IPS-11a (cell line): ENCODE measurements at regions not wholly inside any gene's neighbourhood (a gene's known extent, or its start where the extent isn't known, plus 50 kb on each side); places are given as distances from the start of the nearest gene placed in this dataset.

ENCODE experiments used
- H3K4me3 ChIP-seq: one replicate; pipeline ENCODE4 v1.5.1; 2013; ENCODE audit warnings: low read depth, low read length, control low read depth

DNA sequence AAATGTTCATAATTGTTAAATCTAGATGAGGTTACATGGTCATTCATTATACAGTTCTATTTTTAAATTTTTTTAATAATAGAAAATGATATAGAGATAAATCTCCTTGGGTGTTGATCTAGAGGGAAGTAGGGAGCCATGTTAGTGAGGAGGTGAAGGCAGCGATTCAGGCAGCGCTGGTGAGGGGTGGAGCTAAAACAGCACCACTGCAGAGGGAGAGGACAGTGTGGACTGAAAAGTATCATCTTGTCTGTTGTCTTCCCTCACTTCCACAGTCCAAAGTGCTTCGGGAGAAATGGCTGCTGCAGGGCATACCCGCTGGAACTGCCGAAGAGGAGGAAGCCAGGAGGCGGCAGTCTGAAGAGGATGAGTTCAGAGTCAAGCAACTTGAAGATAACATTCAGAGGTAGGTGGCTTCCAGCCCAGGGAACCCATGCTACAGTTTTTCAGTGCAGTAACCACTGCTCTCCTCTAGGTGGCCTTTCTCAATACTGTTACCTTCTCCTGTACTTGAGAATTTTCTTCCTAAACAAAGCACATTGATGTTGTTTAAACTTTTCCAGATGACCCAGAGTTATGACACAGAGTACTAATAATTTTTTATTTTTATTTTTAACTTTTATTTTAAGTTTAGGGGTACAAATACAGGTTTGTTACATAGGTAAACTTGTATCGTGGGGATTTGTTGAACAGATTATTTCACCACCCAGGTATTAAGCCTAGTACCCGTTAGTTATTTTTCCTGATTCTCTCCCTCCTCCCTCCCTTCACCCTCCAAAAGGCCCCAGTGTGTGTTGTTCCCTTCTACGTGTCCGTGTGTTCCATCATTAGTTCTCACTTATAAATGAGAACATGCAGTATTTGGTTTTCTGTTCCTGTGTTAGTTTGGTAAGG is 100.5 kb downstream of the PALM2AKAP2 start:
- H3K4me3 ChIP-seq: no peak overlapping the region

DNA sequence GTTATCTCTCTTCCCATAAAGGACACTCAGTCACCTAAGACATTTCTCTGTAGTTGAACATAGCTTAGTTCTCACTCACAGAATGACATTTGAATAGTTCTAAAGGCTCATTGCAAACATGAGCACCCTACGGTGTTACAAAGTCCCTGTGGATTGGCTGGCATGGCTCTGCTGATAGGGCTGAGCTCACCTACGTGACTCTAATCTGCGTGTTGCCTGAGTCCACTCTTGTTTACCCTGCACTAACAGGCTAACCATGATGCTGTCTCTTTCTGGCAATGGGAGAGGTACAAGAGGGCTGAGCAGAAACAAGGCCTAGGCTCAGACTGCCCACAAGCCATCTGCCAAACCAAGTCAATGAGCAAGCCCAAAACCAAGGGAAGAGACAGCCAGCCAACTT is 103.6 kb downstream of the PALM2AKAP2 start:
- H3K4me3 ChIP-seq: no peak overlapping the region

GRCh38 chr9:109886041-109886440 is 106.0 kb downstream of the PALM2AKAP2 start:
- H3K4me3 ChIP-seq: no peak overlapping the region

DNA sequence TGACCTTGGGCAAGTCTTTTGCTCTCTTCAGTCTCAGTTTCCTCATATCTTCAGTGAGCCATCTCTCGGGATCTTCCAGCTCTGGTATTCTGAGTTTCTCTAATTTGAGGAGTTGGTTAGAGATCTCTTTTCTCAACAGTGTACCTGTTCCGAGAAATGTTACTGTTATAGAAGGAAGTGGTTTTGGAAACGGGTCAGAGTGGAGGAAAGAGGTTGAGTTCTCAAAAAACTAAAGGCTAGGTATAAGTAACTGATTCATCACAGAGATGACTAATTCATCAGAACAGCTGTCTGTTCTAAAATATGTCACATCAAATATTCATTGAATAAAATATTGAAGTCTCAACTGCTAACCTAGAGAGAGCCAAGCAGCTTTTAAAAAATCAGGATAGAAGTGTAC is 106.6 kb downstream of the PALM2AKAP2 start:
- H3K4me3 ChIP-seq: no peak overlapping the region

DNA sequence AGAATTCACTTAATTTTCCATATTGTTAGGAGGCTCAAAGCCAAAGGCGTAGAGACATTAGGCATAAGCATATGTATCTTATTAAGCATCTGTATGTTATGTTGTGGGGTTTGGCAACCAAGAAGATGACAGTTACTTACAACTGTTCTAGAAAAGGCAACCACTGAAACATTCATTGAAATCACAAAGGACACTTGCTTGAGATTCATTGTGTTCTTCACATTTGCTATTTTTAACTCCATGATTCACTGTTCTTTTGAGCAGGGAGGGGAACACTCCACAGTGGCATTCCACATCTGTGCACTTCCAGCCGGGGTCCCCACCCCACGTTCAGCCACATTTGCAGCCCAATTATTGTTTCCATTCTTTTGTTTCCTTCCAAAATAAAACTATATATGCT is 107.1 kb downstream of the PALM2AKAP2 start:
- H3K4me3 ChIP-seq: no peak overlapping the region

DNA sequence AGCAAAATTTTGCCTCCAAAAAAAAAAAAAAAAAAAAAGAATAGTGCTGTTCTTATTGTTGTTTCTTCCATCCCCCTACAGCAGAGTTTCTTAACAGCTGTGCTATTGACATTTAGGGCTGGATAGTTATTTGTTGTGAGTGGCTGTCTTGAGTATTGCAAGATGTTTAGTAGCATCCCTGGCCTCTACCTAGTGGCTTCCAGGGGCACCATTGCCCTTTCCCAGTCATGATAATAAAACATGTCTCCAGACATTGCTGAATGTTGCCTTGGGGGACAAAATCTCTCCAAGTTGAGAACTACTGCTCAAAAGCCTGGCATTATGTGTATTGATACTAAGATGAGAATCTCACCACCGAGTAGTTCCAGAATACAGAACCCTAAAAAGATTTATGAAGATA is 108.7 kb downstream of the PALM2AKAP2 start:
- no peak overlapping the region for H3K4me3 ChIP-seq

GRCh38 chr9:109889456-109889855 is 109.5 kb downstream of the PALM2AKAP2 start:
- H3K4me3 ChIP-seq: no peak overlapping the region

GRCh38 chr9:109893241-109893640 is 113.2 kb downstream of the PALM2AKAP2 start:
- no peak overlapping the region for H3K4me3 ChIP-seq

GRCh38 chr9:109894473-109894872 is 114.5 kb downstream of the PALM2AKAP2 start:
- H3K4me3 ChIP-seq: no peak overlapping the region

DNA sequence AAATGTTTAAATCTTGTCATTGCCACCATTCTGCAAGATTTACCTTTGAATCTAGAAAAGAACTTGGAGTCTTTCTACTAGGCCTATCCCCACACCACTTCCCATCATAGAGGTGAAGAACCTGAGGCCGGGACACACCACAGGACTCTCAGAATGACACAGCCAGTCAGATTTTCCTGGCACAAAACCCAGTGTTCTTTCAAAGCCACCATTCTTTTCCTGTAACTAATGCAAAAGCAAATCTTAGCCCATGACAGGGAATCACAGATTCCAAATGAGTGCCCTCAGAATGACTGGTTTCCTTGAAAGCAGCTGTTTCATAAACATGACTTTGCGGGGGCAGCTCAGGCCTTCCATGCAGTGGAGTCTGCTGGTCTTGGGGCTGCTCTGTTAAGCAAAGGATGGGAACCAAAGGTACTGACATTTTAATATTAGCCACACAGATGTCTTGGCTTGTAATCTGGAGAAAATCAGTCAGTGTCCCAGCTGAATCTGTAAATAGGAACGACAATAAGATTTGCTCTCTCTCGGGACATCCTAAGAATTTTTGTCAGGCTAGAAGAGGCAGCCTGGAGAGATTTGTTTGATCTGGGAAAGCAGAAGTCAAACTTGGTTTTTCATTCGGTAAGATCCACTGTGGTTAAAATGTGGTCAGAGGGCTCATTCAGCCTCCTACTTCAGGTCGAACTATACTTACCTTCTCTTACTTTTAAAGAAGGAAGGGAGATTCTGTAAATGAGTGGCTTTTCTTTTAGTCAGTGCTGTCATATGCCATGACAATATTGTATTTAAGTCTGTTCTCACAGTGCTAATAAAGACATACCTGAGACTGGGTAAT is 115.1 kb downstream of the PALM2AKAP2 start:
- no peak overlapping the region for H3K4me3 ChIP-seq

DNA sequence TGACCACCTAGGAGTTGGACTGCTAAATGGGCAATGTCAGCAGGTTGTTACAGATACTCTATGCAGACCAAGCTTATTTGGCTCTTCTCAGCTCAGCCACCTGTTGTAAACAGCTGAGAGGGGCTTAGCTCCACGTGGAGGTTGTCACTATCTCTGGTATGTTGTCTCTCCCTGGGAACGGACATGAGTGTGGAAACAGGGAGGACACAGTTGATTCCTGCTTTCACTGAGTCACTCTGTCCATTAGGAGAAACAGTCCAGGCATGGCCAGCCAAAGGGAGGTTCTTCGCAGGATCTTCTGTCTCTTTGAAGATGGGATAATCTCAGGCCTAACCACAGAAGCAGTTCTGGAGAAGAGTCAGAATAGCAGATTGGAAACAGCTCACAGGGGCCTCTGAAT is 121.2 kb downstream of the PALM2AKAP2 start:
- H3K4me3 ChIP-seq: no peak overlapping the region

- no peak overlapping the region for H3K4me3 ChIP-seq
These were observed 123.6 kb downstream of the PALM2AKAP2 start for GRCh38 chr9:109903515-109904138.

GRCh38 chr9:109904666-109905065 is 124.7 kb downstream of the PALM2AKAP2 start:
- H3K4me3 ChIP-seq: no peak overlapping the region

DNA sequence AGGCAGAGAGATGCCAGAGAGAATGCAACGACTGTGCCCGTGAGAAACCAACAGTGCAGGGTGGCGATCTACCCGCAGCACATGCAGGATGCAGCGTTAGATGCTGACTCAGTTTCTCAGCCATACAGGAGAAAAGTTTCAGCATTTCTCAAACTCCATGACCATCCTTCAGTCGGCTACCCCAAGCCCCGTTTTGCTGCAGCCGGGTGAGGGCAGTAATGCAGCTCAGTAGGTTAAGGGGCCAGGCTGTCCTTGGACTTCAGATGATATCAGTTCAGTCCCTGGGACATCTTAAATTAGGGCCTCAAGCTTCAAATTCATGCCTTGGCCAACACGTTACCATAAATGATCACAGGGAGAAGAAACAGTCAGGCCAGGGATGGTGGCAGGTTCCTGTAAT is 125.5 kb downstream of the PALM2AKAP2 start:
- H3K4me3 ChIP-seq: no peak overlapping the region

- H3K4me3 ChIP-seq: no peak overlapping the region
These were observed 126.9 kb downstream of the PALM2AKAP2 start for GRCh38 chr9:109906766-109907382.

DNA sequence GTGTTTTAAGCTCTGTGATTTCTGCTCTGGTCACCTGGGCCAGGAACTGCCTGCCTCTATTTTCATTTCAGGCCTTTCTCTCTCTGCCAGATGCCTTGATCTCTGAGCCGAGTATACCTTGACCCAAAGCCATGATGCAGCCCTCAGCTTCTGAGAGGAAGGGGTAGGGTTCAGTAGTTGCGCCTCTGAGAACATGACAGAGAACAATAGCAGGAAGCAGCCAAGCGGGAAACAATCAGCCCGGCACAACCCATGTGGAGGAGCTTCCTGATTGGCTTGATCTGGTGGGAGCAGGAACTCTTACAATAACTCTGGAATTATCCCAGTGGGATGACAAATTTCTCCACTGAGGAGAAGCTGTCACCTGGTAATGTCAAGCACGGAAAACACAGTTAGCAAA is 127.4 kb downstream of the PALM2AKAP2 start:
- no peak overlapping the region for H3K4me3 ChIP-seq

GRCh38 chr9:109907810-109908458 is 127.9 kb downstream of the PALM2AKAP2 start:
- no peak overlapping the region for H3K4me3 ChIP-seq

- no peak overlapping the region for H3K4me3 ChIP-seq
These were observed 128.7 kb downstream of the PALM2AKAP2 start for GRCh38 chr9:109908459-109909390.
